WI38 (cell line): ENCODE measurements at regions not wholly inside any gene's neighbourhood (a gene's known extent, or its start where the extent isn't known, plus 50 kb on each side); places are given as distances from the start of the nearest gene placed in this dataset.

ENCODE experiments used
- H3K4me3 ChIP-seq: 2 replicates; pipeline ENCODE4 v1.5.1; 2011; ENCODE audit warnings: low read depth, mild to moderate bottlenecking, control low read depth, low read length
- CTCF ChIP-seq: IDR thresholded peaks from 2 replicates; pipeline ENCODE4 v1.5.1; 2012; ENCODE audit warnings: low read depth, mild to moderate bottlenecking, control low read depth, low read length

DNA sequence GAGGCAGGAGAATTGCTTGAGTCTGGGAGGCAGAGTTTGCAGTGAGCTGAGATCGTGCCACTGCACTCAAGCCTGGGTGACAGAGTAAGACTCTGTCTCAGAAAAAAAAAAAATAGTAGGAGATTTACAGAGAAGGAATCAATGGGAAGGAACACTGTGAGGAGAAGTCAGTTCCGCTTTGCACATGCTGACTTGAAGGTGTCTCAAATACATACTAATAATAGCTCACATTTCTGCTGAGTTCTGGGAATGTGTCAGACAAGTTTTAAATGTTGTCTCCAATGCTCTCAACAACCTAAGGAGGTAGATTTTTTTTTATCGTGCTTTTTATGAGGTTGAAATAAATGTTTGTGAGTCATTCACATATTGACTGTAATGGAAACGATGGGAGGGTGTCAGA, 654.9 kb upstream of the CELF2 start:
- H3K4me3 ChIP-seq = no peak overlapping the region
- TF ChIP-seq CTCF = no peak

- H3K4me3 ChIP-seq = no peak overlapping the region
- no peak for TF ChIP-seq CTCF
Measured at GRCh38 chr10:10363217-10363616, 654.5 kb upstream of the CELF2 start.

- H3K4me3 ChIP-seq = no peak overlapping the region
- no peak for TF ChIP-seq CTCF
Measured at GRCh38 chr10:10364902-10365301, 652.8 kb upstream of the CELF2 start.

GRCh38 chr10:10365676-10366075, 652.0 kb upstream of the CELF2 start:
- no peak overlapping the region for H3K4me3 ChIP-seq
- TF ChIP-seq CTCF = no peak

DNA sequence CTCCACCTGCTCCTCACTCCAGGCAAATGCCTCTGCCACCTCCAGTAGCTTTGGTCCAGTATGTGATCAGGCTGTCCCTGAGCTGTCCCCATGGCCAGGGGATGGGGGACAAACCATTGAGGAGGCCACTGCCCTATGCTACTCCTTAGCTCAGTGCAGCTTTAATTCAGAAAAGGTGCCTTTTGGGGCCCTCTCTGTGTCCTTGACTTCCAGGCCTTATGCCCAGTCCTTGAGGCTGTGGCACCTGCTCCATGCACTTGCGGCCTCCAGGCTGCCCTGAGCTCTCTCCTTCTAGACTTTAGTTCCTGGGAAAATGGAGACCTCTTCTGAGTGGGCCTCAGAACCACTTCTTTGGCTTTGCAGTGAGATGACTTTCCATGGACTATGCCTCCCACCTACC, 650.8 kb upstream of the CELF2 start:
- TF ChIP-seq CTCF = no peak
- H3K4me3 ChIP-seq = no peak overlapping the region

GRCh38 chr10:10367264-10367663, 650.4 kb upstream of the CELF2 start:
- H3K4me3 ChIP-seq = no peak overlapping the region
- no peak for TF ChIP-seq CTCF

- no peak overlapping the region for H3K4me3 ChIP-seq
- no peak for TF ChIP-seq CTCF
Measured at GRCh38 chr10:10368951-10369576, 648.6 kb upstream of the CELF2 start.
